ENCODE measurements at regions not wholly inside any gene's neighbourhood (a gene's known extent, or its start where the extent isn't known, plus 50 kb on each side); places are given as distances from the start of the nearest gene placed in this dataset.

DNA sequence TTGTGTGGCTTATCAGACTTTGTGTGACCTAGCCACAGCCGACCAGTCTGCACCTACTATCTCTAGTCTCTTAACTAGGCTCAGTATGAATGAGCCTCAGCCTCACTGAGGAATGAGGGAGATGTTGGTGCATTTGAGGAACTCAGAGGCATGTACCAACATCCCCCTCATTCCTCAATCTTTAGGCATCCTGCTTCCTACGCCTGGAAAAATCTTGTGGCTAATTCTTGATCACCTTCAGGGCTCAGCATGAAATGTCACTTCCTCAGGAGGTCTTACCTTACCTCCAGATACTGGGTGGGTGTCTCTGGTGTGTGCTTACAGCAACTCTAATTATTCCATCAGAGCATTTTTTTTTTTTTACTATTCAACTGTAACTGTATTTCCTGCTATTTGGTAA is 148.8 kb upstream of the TMCC3 start (continued):
- TF ChIP-seq RAD21 (IDR thresholded peaks at IDR 0.05; ENCODE audit: low read depth), result no peak
- TF ChIP-seq, protein P1, sequence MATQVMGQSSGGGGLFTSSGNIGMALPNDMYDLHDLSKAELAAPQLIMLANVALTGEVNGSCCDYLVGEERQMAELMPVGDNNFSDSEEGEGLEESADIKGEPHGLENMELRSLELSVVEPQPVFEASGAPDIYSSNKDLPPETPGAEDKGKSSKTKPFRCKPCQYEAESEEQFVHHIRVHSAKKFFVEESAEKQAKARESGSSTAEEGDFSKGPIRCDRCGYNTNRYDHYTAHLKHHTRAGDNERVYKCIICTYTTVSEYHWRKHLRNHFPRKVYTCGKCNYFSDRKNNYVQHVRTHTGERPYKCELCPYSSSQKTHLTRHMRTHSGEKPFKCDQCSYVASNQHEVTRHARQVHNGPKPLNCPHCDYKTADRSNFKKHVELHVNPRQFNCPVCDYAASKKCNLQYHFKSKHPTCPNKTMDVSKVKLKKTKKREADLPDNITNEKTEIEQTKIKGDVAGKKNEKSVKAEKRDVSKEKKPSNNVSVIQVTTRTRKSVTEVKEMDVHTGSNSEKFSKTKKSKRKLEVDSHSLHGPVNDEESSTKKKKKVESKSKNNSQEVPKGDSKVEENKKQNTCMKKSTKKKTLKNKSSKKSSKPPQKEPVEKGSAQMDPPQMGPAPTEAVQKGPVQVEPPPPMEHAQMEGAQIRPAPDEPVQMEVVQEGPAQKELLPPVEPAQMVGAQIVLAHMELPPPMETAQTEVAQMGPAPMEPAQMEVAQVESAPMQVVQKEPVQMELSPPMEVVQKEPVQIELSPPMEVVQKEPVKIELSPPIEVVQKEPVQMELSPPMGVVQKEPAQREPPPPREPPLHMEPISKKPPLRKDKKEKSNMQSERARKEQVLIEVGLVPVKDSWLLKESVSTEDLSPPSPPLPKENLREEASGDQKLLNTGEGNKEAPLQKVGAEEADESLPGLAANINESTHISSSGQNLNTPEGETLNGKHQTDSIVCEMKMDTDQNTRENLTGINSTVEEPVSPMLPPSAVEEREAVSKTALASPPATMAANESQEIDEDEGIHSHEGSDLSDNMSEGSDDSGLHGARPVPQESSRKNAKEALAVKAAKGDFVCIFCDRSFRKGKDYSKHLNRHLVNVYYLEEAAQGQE (IDR thresholded peaks at IDR 0.05; ENCODE audit: low read depth), result no peak
- no peak for TF ChIP-seq POLR2AphosphoS5 (IDR thresholded peaks at IDR 0.05; ENCODE audit: low read depth, low read length)

- no peaks in the 10 kb centered on the region for H3K9me3 ChIP-seq (ENCODE audit: control insufficient read depth in 1 of 2, insufficient read depth in 1 of 2, low read depth in 1 of 2, low read length in 2 of 2)
- RAD21 ChIA-PET (ENCODE audit: low non-redundant PET in 1 of 2, low total read pairs in 2 of 2, uncharacterized antibody in 2 of 2, unreplicated experiment in 2 of 2), result no interaction called here
- no peak overlapping the region for H3K4me2 ChIP-seq (ENCODE audit: low read length)
- H3K9ac ChIP-seq (ENCODE audit: low read length), result no peak overlapping the region
- POLR2A ChIA-PET, result no interaction called here
- H3K27me3 ChIP-seq (ENCODE audit: insufficient read depth, low read length), result no peaks in the 10 kb centered on the region
- no peaks in the 10 kb centered on the region for H3K79me2 ChIP-seq (ENCODE audit: insufficient read depth, low read length)
- H3K4me1 ChIP-seq (ENCODE audit: control insufficient read depth in 1 of 2, insufficient read depth in 2 of 2, low read length in 2 of 2), result peaks cover 14 to 20% of the 10 kb centered on the region in 2 experiments
- intact Hi-C loops (cut with micrococcal nuclease), result no loop called here
- no peak for TF ChIP-seq FOSL1 (IDR thresholded peaks at IDR 0.05; ENCODE audit: low read depth)
- TF ChIP-seq CBX3 (IDR thresholded peaks at IDR 0.05; ENCODE audit: low read depth), result no peak
- no peak for TF ChIP-seq SRF (IDR thresholded peaks at IDR 0.05; ENCODE audit: low read depth)
- TF ChIP-seq, protein P1 (IDR thresholded peaks at IDR 0.05; ENCODE audit: low read depth), result no peak
- no peak for TF ChIP-seq RAD21 (IDR thresholded peaks at IDR 0.05; ENCODE audit: low read depth)
- DNase-seq (ENCODE audit: low read depth, low spot score) (no peak), ATAC-seq (no peak)
- no peaks in the 10 kb centered on the region for H3K36me3 ChIP-seq (ENCODE audit: control insufficient read depth in 1 of 2, insufficient read depth in 2 of 2, low read length in 2 of 2)
- H4K20me1 ChIP-seq (ENCODE audit: insufficient read depth), result no peaks in the 10 kb centered on the region
- no peak overlapping the region for H2AFZ ChIP-seq (ENCODE audit: low read depth, low read length, poor library complexity, severe bottlenecking)
- no TSS peak for BruUV-seq (replicated peaks)
- CTCF ChIA-PET, result no interaction called here
- H3K27ac ChIP-seq (ENCODE audit: low read depth, low read length), result no peak overlapping the region
- no peak overlapping the region for H3K4me3 ChIP-seq (replicated peaks in 1 of 2; ENCODE audit: low read depth in 1 of 2, low read length in 2 of 2)
- no peaks in the 10 kb centered on the region for H3K9me2 ChIP-seq (ENCODE audit: insufficient read depth)
Observed at GRCh38 chr12:94798113-94798512, 147.8 kb upstream of the TMCC3 start.

Measured in HCT116 (cell line).